ENCODE measurements at regions not wholly inside any gene's neighbourhood (a gene's known extent, or its start where the extent isn't known, plus 50 kb on each side); places are given as distances from the start of the nearest gene placed in this dataset.

DNA sequence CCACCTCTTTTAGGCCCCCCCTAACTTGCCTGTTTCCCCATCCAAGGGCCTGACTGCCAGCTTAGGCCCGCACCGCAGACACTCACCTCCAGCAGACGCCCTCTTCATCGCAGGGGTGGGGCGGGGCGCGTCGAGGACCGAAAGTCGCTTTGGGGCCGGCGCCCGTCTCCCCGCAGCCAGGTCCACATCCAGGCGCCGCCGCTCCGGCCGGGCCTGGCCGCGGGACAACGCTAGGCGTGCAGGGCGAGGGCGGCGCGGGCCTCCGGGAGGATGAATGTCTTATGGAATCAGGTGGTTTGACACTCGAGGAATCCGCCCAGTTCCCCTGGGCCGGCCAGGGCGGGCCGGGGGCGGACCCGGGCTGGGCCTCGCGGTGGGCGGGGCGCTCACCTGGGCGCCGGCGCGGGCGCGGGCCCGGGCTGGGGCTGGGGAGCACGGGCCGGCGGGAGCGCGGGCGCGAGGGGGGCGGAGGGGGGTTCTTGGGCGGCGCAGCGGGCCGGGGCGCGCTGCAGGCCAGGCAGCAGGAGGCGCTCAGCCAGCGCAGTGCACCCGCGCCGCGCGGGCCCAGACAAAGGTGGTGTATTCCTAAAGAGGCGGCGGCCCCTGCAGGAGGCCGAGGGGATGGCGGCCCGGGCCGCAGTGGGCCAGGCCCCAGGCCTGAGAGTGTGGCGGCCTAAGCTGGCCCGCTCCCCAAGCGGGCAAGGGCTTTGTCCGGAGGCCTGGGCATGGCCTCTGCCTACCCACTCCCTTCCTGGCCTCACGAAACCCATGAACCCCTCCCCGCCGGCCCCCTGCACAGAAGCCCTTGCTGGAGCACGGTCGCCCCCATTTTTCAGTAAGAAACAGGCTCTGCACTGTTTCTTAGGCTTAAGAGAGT is 177.6 kb downstream of the IGLL1 start:
- TF ChIP-seq, protein P1, sequence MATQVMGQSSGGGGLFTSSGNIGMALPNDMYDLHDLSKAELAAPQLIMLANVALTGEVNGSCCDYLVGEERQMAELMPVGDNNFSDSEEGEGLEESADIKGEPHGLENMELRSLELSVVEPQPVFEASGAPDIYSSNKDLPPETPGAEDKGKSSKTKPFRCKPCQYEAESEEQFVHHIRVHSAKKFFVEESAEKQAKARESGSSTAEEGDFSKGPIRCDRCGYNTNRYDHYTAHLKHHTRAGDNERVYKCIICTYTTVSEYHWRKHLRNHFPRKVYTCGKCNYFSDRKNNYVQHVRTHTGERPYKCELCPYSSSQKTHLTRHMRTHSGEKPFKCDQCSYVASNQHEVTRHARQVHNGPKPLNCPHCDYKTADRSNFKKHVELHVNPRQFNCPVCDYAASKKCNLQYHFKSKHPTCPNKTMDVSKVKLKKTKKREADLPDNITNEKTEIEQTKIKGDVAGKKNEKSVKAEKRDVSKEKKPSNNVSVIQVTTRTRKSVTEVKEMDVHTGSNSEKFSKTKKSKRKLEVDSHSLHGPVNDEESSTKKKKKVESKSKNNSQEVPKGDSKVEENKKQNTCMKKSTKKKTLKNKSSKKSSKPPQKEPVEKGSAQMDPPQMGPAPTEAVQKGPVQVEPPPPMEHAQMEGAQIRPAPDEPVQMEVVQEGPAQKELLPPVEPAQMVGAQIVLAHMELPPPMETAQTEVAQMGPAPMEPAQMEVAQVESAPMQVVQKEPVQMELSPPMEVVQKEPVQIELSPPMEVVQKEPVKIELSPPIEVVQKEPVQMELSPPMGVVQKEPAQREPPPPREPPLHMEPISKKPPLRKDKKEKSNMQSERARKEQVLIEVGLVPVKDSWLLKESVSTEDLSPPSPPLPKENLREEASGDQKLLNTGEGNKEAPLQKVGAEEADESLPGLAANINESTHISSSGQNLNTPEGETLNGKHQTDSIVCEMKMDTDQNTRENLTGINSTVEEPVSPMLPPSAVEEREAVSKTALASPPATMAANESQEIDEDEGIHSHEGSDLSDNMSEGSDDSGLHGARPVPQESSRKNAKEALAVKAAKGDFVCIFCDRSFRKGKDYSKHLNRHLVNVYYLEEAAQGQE (IDR thresholded peaks at IDR 0.05; ENCODE audit: insufficient read depth in 1 of 2, low read depth in 2 of 2, low read length in 2 of 2) = no peak
- no peak for TF ChIP-seq POLR2AphosphoS5 (IDR thresholded peaks at IDR 0.05; ENCODE audit: low read depth, low read length)
- TF ChIP-seq SIN3A (IDR thresholded peaks at IDR 0.05; ENCODE audit: borderline replicate concordance, insufficient read depth, low read length) = no peak
- TF ChIP-seq TAF1 (IDR thresholded peaks at IDR 0.05; ENCODE audit: borderline replicate concordance, insufficient read depth, low read length) = no peak

Data from PFSK-1 (cell line).